ENCODE measurements at regions not wholly inside any gene's neighbourhood (a gene's known extent, or its start where the extent isn't known, plus 50 kb on each side); places are given as distances from the start of the nearest gene placed in this dataset.

DNA sequence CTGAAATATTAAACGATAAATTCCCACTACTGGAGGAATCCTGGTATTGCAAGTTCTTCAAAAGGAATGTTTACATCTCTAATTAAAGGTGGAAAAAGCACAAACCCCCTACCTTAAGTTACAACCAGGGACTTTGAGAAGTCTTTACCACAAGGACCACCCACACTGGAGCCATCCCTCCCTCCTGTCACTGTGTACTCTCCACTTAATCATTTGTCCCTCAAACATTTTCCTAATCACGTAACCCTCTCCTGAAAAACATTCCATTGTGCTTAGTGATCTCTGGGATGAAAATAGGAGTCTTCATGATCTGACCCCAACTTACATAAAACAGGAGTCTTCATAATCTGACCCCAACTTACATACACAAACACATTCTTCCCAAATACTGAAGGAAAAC is 85.7 kb downstream of the SUCLG1 start:
- no peak overlapping the region for H3K27ac ChIP-seq
- TF ChIP-seq, protein P1, sequence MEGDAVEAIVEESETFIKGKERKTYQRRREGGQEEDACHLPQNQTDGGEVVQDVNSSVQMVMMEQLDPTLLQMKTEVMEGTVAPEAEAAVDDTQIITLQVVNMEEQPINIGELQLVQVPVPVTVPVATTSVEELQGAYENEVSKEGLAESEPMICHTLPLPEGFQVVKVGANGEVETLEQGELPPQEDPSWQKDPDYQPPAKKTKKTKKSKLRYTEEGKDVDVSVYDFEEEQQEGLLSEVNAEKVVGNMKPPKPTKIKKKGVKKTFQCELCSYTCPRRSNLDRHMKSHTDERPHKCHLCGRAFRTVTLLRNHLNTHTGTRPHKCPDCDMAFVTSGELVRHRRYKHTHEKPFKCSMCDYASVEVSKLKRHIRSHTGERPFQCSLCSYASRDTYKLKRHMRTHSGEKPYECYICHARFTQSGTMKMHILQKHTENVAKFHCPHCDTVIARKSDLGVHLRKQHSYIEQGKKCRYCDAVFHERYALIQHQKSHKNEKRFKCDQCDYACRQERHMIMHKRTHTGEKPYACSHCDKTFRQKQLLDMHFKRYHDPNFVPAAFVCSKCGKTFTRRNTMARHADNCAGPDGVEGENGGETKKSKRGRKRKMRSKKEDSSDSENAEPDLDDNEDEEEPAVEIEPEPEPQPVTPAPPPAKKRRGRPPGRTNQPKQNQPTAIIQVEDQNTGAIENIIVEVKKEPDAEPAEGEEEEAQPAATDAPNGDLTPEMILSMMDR (IDR thresholded peaks at IDR 0.05): no peak
- TF ChIP-seq ZFX (IDR thresholded peaks at IDR 0.05; ENCODE audit: borderline replicate concordance): no peak

DNA sequence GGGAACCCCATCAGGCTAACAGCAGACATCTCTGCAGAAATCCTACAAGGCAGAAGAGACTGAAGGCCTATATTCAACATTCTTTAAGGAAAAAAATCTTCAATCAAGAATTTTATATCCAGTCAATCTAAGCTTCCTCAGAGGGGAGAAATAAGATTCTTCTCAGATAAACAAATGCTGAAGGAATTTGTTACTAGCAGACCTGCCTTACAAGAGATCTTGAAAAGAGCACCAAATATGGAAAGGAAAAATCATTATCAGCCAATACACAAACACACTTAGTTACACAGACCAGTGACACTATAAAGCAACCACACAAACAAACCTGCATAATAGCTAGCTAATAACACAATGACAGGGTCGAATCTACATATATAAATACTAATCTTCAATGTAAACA is 96.5 kb downstream of the SUCLG1 start:
- TF ChIP-seq, protein P1 (IDR thresholded peaks at IDR 0.05): no peak
- no peak for TF ChIP-seq ZFX (IDR thresholded peaks at IDR 0.05; ENCODE audit: borderline replicate concordance)

DNA sequence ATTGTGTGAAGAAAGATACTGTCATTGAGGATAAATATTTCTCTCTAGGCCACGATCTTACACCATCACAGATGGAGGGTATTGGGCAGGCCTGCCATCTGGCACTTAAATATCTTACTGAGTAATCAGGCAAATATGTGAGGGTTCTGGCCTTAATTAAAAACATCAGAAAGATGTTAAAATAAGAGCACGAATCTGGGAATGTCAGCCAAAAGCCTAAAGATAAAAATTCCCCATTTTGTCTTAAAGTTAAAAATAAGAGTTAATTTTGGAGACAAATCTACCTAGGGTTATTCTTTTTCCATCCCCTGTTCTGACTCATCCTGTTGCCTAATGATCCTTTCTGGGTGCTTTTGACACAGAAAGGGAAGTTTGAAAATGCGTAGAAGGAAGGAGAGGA is 121.0 kb downstream of the SUCLG1 start:
- TF ChIP-seq, protein P1 (IDR thresholded peaks at IDR 0.05): no peak
- TF ChIP-seq ZFX (IDR thresholded peaks at IDR 0.05; ENCODE audit: borderline replicate concordance): no peak
- no peak overlapping the region for H3K27ac ChIP-seq

More for the DNA sequence above, 96.5 kb downstream of the SUCLG1 start:
- H3K27ac ChIP-seq: no peak overlapping the region

DNA sequence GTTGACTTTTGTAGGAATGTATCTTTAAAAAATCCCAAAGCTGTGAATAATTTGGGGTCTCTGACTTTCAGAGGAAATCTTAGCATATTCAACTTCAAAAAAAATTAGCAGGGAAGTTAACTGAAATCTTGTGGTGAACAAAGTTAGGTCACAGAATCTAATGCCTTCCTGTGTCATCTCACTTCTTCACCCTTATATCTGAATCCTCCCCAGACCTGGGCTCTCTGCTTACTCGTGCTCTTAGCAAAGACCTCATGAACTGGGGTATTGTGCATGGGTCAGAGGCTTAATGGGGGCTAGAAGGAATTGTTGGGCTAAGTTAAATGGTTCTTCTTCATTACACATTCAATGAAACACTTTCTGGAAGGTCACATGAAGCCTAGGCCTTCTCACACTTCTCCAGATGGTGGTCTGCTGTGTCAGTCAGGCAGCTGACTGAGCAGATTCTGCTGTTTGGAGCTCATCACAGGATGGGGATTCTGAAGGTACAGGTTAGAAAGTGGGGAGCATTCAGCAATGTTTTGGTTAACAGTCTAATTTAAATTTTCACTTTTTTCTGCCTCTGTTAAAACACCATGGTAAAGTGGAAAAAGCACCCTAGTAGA is 131.3 kb downstream of the SUCLG1 start:
- TF ChIP-seq ZFX (IDR thresholded peaks at IDR 0.05; ENCODE audit: borderline replicate concordance): no peak
- TF ChIP-seq, protein P1 (IDR thresholded peaks at IDR 0.05): no peak

DNA sequence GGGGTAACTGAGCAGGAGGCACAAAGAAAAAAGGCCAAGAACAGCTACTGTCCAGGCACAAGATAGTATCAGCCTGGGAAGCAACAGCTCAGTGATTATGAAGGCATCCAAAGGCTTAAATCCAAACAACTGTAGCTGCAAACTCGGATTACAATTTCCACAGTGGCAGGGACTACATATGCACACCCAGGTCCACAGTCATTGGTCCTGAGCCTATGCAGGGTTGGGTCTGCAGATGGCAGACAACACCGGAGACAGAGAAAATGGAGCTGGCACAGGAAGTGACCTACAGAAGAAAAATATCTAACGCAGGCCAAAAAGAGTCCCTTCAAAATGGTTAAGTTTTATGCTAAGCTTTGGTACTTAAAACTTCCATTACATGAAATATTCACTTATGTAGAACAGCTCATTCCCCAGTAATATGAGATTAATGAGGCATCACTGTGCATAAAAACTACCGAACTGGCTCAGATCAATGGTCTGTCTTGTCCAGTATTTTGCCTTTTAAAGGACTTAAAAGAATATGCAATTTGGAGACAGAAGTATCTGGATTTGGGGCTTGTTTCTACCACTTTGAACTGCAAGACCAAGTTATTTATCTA is 132.1 kb downstream of the SUCLG1 start:
- TF ChIP-seq, protein P1 (IDR thresholded peaks at IDR 0.05): no peak
- no peak for TF ChIP-seq ZFX (IDR thresholded peaks at IDR 0.05; ENCODE audit: borderline replicate concordance)
- H3K27ac ChIP-seq: no peak overlapping the region

More for the DNA sequence above, 131.3 kb downstream of the SUCLG1 start:
- H3K27ac ChIP-seq: no peak overlapping the region

DNA sequence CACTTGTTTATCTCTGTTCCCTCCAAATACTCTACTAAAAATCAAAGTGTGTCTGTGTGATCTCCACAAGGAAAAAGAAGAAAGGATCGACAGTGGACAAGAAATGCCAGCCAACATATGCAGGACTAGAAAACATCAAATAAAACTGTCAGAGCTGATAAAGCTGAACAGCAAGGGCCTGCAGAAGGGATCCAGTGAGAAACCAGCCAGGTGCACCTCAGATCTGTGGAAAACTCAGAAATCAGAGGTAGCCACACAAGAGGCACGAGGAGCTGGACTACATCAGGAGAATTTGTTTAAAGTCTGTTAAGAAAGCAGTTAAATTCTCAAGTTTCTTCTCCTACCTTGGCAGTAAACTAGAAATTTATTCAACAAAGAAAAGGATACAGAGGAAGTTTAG is 135.2 kb downstream of the SUCLG1 start:
- TF ChIP-seq ZFX (IDR thresholded peaks at IDR 0.05; ENCODE audit: borderline replicate concordance): no peak
- TF ChIP-seq, protein P1 (IDR thresholded peaks at IDR 0.05): no peak
- no peak overlapping the region for H3K27ac ChIP-seq

DNA sequence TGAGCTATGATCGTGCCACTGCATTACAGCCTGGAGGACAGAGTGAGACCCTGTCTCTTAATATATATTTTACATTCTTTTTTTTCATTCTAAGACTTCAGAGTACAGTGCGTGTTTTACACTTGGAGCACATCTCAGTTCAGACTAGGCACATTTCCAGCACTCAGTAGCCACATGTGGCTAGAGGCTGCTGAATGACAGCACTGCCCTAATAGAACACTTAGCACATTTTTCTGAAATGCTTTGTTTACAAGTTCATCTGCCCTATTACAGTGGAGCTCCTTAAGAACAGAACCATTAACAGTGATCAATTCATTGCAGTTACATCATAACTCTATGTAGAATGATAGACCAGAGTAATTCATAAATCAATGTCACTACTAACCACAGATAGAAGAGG is 138.1 kb downstream of the SUCLG1 start:
- TF ChIP-seq, protein P1 (IDR thresholded peaks at IDR 0.05): no peak
- TF ChIP-seq ZFX (IDR thresholded peaks at IDR 0.05; ENCODE audit: borderline replicate concordance): no peak
- H3K27ac ChIP-seq: no peak overlapping the region

Data from 22Rv1 (cell line).